ENCODE measurements at regions not wholly inside any gene's neighbourhood (a gene's known extent, or its start where the extent isn't known, plus 50 kb on each side); places are given as distances from the start of the nearest gene placed in this dataset.

- TF ChIP-seq TAF1 (IDR thresholded peaks at IDR 0.05; ENCODE audit: borderline replicate concordance, low read depth, low read length): no peak
These were observed 501.4 kb downstream of the TTLL7 start (continued) for GRCh38 chr1:83497563-83497962.

- no peak overlapping the region for H3K27ac ChIP-seq (ENCODE audit: control insufficient read depth, insufficient read depth)
- no peaks in the 10 kb centered on the region for H3K36me3 ChIP-seq (ENCODE audit: control insufficient read depth in 2 of 2, insufficient read depth in 2 of 2, low read length in 1 of 2)
- H3K9ac ChIP-seq (ENCODE audit: control insufficient read depth, insufficient read depth, low read length): no peak overlapping the region
- DNase-seq (ENCODE audit: low read depth, low spot score) (no peak), FAIRE-seq (no peak), ATAC-seq (no peak)
- POLR2A ChIA-PET: no interaction called here
- no peak for TF ChIP-seq SIN3A (IDR thresholded peaks at IDR 0.05; ENCODE audit: low read depth, low read length)
- TF ChIP-seq RAD21 (IDR thresholded peaks at IDR 0.05; ENCODE audit: insufficient read depth, low read depth, low read length): no peak
- TF ChIP-seq HDAC6 (IDR thresholded peaks at IDR 0.05; ENCODE audit: unreplicated experiment): no peak
- no peak for TF ChIP-seq EED (IDR thresholded peaks at IDR 0.05; ENCODE audit: low read depth)
- TF ChIP-seq RELA (IDR thresholded peaks at IDR 0.05; ENCODE audit: borderline replicate concordance, partially characterized antibody): no peak
- TF ChIP-seq STAT1 (conservative IDR thresholded peaks at IDR 0.05): no peak
- TF ChIP-seq MXI1 (IDR thresholded peaks at IDR 0.05; ENCODE audit: low read depth, low read length): no peak
- TF ChIP-seq ZNF592 (IDR thresholded peaks at IDR 0.05): no peak
- TF ChIP-seq MLLT1 (IDR thresholded peaks at IDR 0.05): no peak
- no peak for TF ChIP-seq USF1 (IDR thresholded peaks at IDR 0.05; ENCODE audit: borderline replicate concordance, extremely low read length, insufficient read depth, low read depth, low read length)
- no peak for TF ChIP-seq CREB1 (IDR thresholded peaks at IDR 0.05; ENCODE audit: low read depth)
- TF ChIP-seq STAT3 (IDR thresholded peaks at IDR 0.05; ENCODE audit: low read depth, low read length): no peak
- no peak for TF ChIP-seq NFIC (IDR thresholded peaks at IDR 0.05; ENCODE audit: low read depth, low read length)
- TF ChIP-seq MAX (IDR thresholded peaks at IDR 0.05; ENCODE audit: low read depth, low read length): no peak
- TF ChIP-seq SP1 (IDR thresholded peaks at IDR 0.05; ENCODE audit: low read depth, low read length): no peak
- TF ChIP-seq SMAD1 (IDR thresholded peaks at IDR 0.05; ENCODE audit: low read depth, partially characterized antibody): no peak
- TF ChIP-seq SUZ12 (IDR thresholded peaks at IDR 0.05; ENCODE audit: unreplicated experiment): no peak
- intact Hi-C loops (cut with micrococcal nuclease; ENCODE audit: unreplicated experiment) (loop anchor here (5.0 kb wide), 2 partner anchors 183 to 267 kb away; no protein-coding TSS in a partner anchor), in situ Hi-C loops (cut with MboI) (no loop called here)
- SMC1A ChIA-PET (ENCODE audit: uncharacterized antibody, unreplicated experiment): no interaction called here
- RAD21 ChIA-PET (ENCODE audit: unreplicated experiment): no interaction called here
- H2AFZ ChIP-seq (ENCODE audit: control insufficient read depth, low read depth, low read length): no peak overlapping the region
- H3K27me3 ChIP-seq (replicated peaks in 1 of 2; ENCODE audit: control insufficient read depth in 2 of 2, insufficient read depth in 2 of 2, low read length in 1 of 2): no peaks in the 10 kb centered on the region
- H3K4me3 ChIP-seq: no peak overlapping the region
- H3K9me3 ChIP-seq (replicated peaks; ENCODE audit: control insufficient read depth, insufficient read depth, low read length): no peaks in the 10 kb centered on the region; the same call in none of the 3 replicates
- CTCF ChIA-PET: no interaction called here
- no peaks in the 10 kb centered on the region for H4K20me1 ChIP-seq (ENCODE audit: control insufficient read depth, insufficient read depth)
- H3K4me2 ChIP-seq (ENCODE audit: control insufficient read depth, insufficient read depth): no peak overlapping the region
- H3K79me2 ChIP-seq (ENCODE audit: control insufficient read depth, insufficient read depth, low read length): no peaks in the 10 kb centered on the region
- BruUV-seq (replicated peaks): no TSS peak
- 95% methylated on average over 9 of the region's 9 CpGs for whole genome bisulfite sequencing (ENCODE audit: insufficient coverage, insufficient replicate concordance, low lambda C conversion rate, missing lambda C conversion rate)
- H3K4me1 ChIP-seq (ENCODE audit: control insufficient read depth, insufficient read depth, low read length): peaks cover 17% of the 10 kb centered on the region
These were observed 503.4 kb downstream of the TTLL7 start for GRCh38 chr1:83495560-83495959.
